Hypothalamus (tissue), 51 donors: ENCODE measurements at regions not wholly inside any gene's neighbourhood (a gene's known extent, or its start where the extent isn't known, plus 50 kb on each side); places are given as distances from the start of the nearest gene placed in this dataset.
A peak's percentile ranks its signal among the peaks of the same experiment; 100 is the strongest.

ENCODE experiments used
- DNase-seq, 51 donors: peaks; one replicate each; lab custom pipeline; 2025; lab: John Stamatoyannopoulos, UW

- no peak for DNase-seq
These were observed 650.7 kb upstream of the HS6ST1 start for GRCh38 chr2:128969374-128969773.

- DNase-seq: no peak
These were observed 651.9 kb upstream of the HS6ST1 start for GRCh38 chr2:128970332-128971116.

- no peak for DNase-seq
These were observed 654.9 kb upstream of the HS6ST1 start for GRCh38 chr2:128973566-128973965.

- no peak for DNase-seq
These were observed 659.5 kb upstream of the HS6ST1 start for GRCh38 chr2:128978212-128978611.

GRCh38 chr2:128979182-128979581, 660.5 kb upstream of the HS6ST1 start:
- DNase-seq: no peak

GRCh38 chr2:128980475-128980874, 661.8 kb upstream of the HS6ST1 start:
- DNase-seq: no peak

GRCh38 chr2:128981353-128981752, 662.7 kb upstream of the HS6ST1 start:
- no peak for DNase-seq

- no peak for DNase-seq
These were observed 663.3 kb upstream of the HS6ST1 start for GRCh38 chr2:128982001-128982400.

GRCh38 chr2:128982670-128983069, 664.0 kb upstream of the HS6ST1 start:
- DNase-seq: no peak

GRCh38 chr2:128983094-128983493, 664.4 kb upstream of the HS6ST1 start:
- no peak for DNase-seq

GRCh38 chr2:128984081-128984480, 665.4 kb upstream of the HS6ST1 start:
- no peak for DNase-seq

- DNase-seq: no peak
These were observed 666.2 kb upstream of the HS6ST1 start for GRCh38 chr2:128984855-128985254.

GRCh38 chr2:128986026-128986715, 667.5 kb upstream of the HS6ST1 start:
- DNase-seq: peak in 4 of 51 donors; percentile 12 to 29 (median 22)

GRCh38 chr2:128986867-128987268, 668.2 kb upstream of the HS6ST1 start:
- DNase-seq: no peak

GRCh38 chr2:128988326-128988725, 669.7 kb upstream of the HS6ST1 start:
- no peak for DNase-seq

- no peak for DNase-seq
These were observed 670.3 kb upstream of the HS6ST1 start for GRCh38 chr2:128988967-128989366.

- DNase-seq: no peak
These were observed 676.4 kb upstream of the HS6ST1 start for GRCh38 chr2:128995086-128995485.

GRCh38 chr2:128996078-128996477, 677.4 kb upstream of the HS6ST1 start:
- no peak for DNase-seq

GRCh38 chr2:128997166-128997866, 678.6 kb upstream of the HS6ST1 start:
- no peak for DNase-seq

GRCh38 chr2:129001926-129002325, 683.3 kb upstream of the HS6ST1 start:
- no peak for DNase-seq

GRCh38 chr2:129002751-129003150, 684.1 kb upstream of the HS6ST1 start:
- no peak for DNase-seq

- DNase-seq: no peak
These were observed 685.8 kb upstream of the HS6ST1 start for GRCh38 chr2:129004485-129004884.
